ENCODE measurements at regions not wholly inside any gene's neighbourhood (a gene's known extent, or its start where the extent isn't known, plus 50 kb on each side); places are given as distances from the start of the nearest gene placed in this dataset.

GRCh38 chr21:23111070-23111600, 2112.9 kb downstream of the NCAM2 start:
- no peaks in the 10 kb centered on the region for H3K36me3 Mint-ChIP-seq
- CTCF ChIA-PET, result no interaction called here
- no peak for TF ChIP-seq ESRRA (CRISPR knock-in tag; IDR thresholded peaks at IDR 0.05; ENCODE audit: borderline replicate concordance)
- no peak for TF ChIP-seq ARID4B (CRISPR knock-in tag; IDR thresholded peaks at IDR 0.05; ENCODE audit: borderline replicate concordance)
- no peak for TF ChIP-seq ZNF416 (CRISPR knock-in tag; IDR thresholded peaks at IDR 0.05)
- TF ChIP-seq JUN (CRISPR knock-in tag; IDR thresholded peaks at IDR 0.05), result no peak
- no peak for TF ChIP-seq ZNF138 (CRISPR knock-in tag; conservative IDR thresholded peaks at IDR 0.05)

DNA sequence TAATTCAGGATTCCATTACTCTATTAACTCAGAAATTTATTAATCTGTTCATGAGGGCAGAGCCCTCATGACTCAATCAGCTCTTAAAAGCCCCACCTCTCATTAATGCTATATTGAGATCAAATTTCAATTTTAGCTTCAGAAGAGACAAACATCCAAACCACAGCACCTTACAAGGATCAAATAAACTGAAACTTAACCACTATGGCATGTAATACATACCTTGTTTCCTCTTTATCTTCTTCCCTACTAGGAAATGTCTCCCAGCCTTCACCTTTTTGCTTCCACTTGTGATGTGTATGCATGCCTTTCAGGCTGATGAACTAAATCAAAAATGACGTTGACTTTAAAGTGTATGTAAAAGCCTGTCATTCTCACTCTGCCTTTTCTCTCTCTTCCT, 2121.3 kb downstream of the NCAM2 start:
- Mint-ChIP-seq H3K27ac (no peak overlapping the region), H3K27me3 (ENCODE audit: low read depth) (no peaks in the 10 kb centered on the region), H3K4me3 (no peak overlapping the region), H3K9me3 (no peaks in the 10 kb centered on the region), H3K36me3 (no peaks in the 10 kb centered on the region), H3K4me1 (peaks cover 2% of the 10 kb centered on the region; the same call in 1 of the 2 replicates)
- ChIA-PET CTCF (interaction anchor here (1.2 kb wide), 1 partner anchor 282 kb away, joined by 3 read pairs; no protein-coding TSS in a partner anchor), POLR2A (no interaction called here)
- ATAC-seq, result no peak
- no peak for DNase-seq (ENCODE audit: low spot score)
- TF ChIP-seq, protein P1, sequence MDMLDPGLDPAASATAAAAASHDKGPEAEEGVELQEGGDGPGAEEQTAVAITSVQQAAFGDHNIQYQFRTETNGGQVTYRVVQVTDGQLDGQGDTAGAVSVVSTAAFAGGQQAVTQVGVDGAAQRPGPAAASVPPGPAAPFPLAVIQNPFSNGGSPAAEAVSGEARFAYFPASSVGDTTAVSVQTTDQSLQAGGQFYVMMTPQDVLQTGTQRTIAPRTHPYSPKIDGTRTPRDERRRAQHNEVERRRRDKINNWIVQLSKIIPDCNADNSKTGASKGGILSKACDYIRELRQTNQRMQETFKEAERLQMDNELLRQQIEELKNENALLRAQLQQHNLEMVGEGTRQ (CRISPR knock-in tag; IDR thresholded peaks at IDR 0.05), result no peak
- no peak for TF ChIP-seq GRHL2 (CRISPR knock-in tag; IDR thresholded peaks at IDR 0.05; ENCODE audit: insufficient replicate concordance, severe bottlenecking)
- TF ChIP-seq GABPB1 (CRISPR knock-in tag; IDR thresholded peaks at IDR 0.05), result no peak
- TF ChIP-seq E2F1 (CRISPR knock-in tag; IDR thresholded peaks at IDR 0.05), result no peak
- no peak for TF ChIP-seq ZNF532 (CRISPR knock-in tag; IDR thresholded peaks at IDR 0.05; ENCODE audit: borderline replicate concordance)
- no peak for TF ChIP-seq NFYB (CRISPR knock-in tag; conservative IDR thresholded peaks at IDR 0.05; ENCODE audit: low read depth)
- TF ChIP-seq, protein P2, sequence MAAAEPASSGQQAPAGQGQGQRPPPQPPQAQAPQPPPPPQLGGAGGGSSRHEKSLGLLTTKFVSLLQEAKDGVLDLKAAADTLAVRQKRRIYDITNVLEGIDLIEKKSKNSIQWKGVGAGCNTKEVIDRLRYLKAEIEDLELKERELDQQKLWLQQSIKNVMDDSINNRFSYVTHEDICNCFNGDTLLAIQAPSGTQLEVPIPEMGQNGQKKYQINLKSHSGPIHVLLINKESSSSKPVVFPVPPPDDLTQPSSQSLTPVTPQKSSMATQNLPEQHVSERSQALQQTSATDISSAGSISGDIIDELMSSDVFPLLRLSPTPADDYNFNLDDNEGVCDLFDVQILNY (CRISPR knock-in tag; IDR thresholded peaks at IDR 0.05), result no peak
- TF ChIP-seq NR1H2 (CRISPR knock-in tag; IDR thresholded peaks at IDR 0.05), result no peak
- no peak for TF ChIP-seq ZNF423 (CRISPR knock-in tag; IDR thresholded peaks at IDR 0.05)
- no peak for TF ChIP-seq ZNF138 (CRISPR knock-in tag; conservative IDR thresholded peaks at IDR 0.05)
- TF ChIP-seq FOXP4 (CRISPR knock-in tag; IDR thresholded peaks at IDR 0.05), result no peak
- no peak for TF ChIP-seq ZNF263 (CRISPR knock-in tag; IDR thresholded peaks at IDR 0.05; ENCODE audit: low read depth)
- TF ChIP-seq ZSCAN18 (CRISPR knock-in tag; IDR thresholded peaks at IDR 0.05), result no peak
- no peak for TF ChIP-seq SMAD4 (CRISPR knock-in tag; IDR thresholded peaks at IDR 0.05)
- no peak for TF ChIP-seq KAT7 (CRISPR knock-in tag; IDR thresholded peaks at IDR 0.05; ENCODE audit: borderline replicate concordance)
- no peak for TF ChIP-seq ZNF121 (CRISPR knock-in tag; IDR thresholded peaks at IDR 0.05)

More at GRCh38 chr21:23111070-23111600, 2112.9 kb downstream of the NCAM2 start:
- peaks cover 10% of the 10 kb centered on the region for H3K4me1 Mint-ChIP-seq
- H3K27ac Mint-ChIP-seq, result no peak overlapping the region
- no peak overlapping the region for H3K4me3 Mint-ChIP-seq
- ATAC-seq (0 out of 2 replicates have a peak, but pooled peaks have one; percentile 24), DNase-seq (ENCODE audit: low spot score) (no peak)
- H3K9me3 Mint-ChIP-seq, result peaks cover 8% of the 10 kb centered on the region
- H3K27me3 Mint-ChIP-seq (ENCODE audit: low read depth), result no peaks in the 10 kb centered on the region
- POLR2A ChIA-PET, result no interaction called here

Measured in WTC11 (cell line).